ENCODE measurements at regions not wholly inside any gene's neighbourhood (a gene's known extent, or its start where the extent isn't known, plus 50 kb on each side); places are given as distances from the start of the nearest gene placed in this dataset.

DNA sequence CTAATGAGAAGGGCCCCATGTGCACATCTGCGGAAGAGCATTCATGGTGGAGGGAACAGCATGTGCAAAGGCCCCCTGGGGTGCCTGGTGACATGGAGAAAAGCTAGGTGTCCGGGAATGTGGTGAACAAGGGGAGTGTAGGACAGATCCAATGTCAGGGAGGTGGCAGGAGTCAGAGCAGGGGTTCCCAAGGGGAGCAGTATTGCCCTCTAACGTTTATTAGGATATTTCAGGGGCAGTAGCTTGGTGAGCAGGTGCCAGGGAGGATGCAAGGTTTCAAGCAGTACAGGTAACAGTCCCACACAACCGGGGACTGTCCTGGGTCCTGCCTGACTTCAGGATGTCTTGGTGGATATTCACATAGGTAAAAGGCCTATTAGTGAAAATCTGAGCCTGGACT, 209.6 kb downstream of the EMX2 start:
- Histone ChIP-seq H3K23ac (ENCODE audit: insufficient read length) (no peak overlapping the region), H4K91ac (replicated peaks; ENCODE audit: insufficient read length, low read length) (no peak overlapping the region), H3K14ac (ENCODE audit: insufficient read length) (no peak overlapping the region), H3K56ac (replicated peaks; ENCODE audit: insufficient read length, low read depth, low read length) (no peak overlapping the region), H3K79me1 (ENCODE audit: low read depth, low read length) (no peaks in the 10 kb centered on the region), H3K18ac (ENCODE audit: extremely low read depth, low read length) (no peak overlapping the region), H3K4me3 (ENCODE audit: extremely low read depth in 1 of 4, insufficient read depth in 2 of 4, low read depth in 3 of 4, low read length in 4 of 4) (no peak overlapping the region), H3K4me2 (ENCODE audit: insufficient read depth in 1 of 2, low read depth in 2 of 2, low read length in 2 of 2) (no peak overlapping the region), H4K8ac (ENCODE audit: extremely low read depth, insufficient read depth, low read length) (no peak overlapping the region), H3K36me3 (ENCODE audit: control insufficient read depth in 2 of 4, insufficient read depth in 4 of 4, low read length in 3 of 4) (no peaks in the 10 kb centered on the region), H3K4ac (replicated peaks; ENCODE audit: insufficient read length, low read depth, low read length) (no peak overlapping the region), H2BK120ac (replicated peaks; ENCODE audit: low read depth, low read length) (no peak overlapping the region), H3K9me3 (ENCODE audit: insufficient read depth in 2 of 2, low read depth in 1 of 2, low read length in 1 of 2) (no peaks in the 10 kb centered on the region), H4K5ac (ENCODE audit: insufficient read length, low read depth, low read length) (no peak overlapping the region), H3K9ac (replicated peaks in 1 of 4; ENCODE audit: extremely low read depth in 1 of 4, low read depth in 3 of 4, low read length in 3 of 4) (no peak overlapping the region), H3K27me3 (replicated peaks in 1 of 4; ENCODE audit: control insufficient read depth in 3 of 4, extremely low read depth in 1 of 4, insufficient read depth in 3 of 4, low read length in 3 of 4) (no peaks in the 10 kb centered on the region), H2AFZ (ENCODE audit: low read length) (no peak overlapping the region), H2BK15ac (ENCODE audit: low read length) (no peak overlapping the region), H2BK5ac (ENCODE audit: low read depth, low read length) (no peak overlapping the region), H2BK12ac (ENCODE audit: low read depth, low read length) (no peak overlapping the region), H3K23me2 (ENCODE audit: low read depth, low read length) (no peaks in the 10 kb centered on the region), H2AK5ac (ENCODE audit: low read depth, low read length) (no peak overlapping the region), H3K27ac (ENCODE audit: low read depth, low read length) (no peak overlapping the region), H4K20me1 (replicated peaks in 1 of 2; ENCODE audit: control insufficient read depth in 1 of 2, insufficient read depth in 2 of 2, low read length in 2 of 2) (no peaks in the 10 kb centered on the region), H3K4me1 (replicated peaks in 1 of 4; ENCODE audit: control insufficient read depth in 3 of 4, insufficient read depth in 4 of 4, low read length in 3 of 4) (peaks cover 0 to 5% (median 0%) of the 10 kb centered on the region in 4 experiments; a peak in 1 of 7 replicates), H2BK20ac (ENCODE audit: low read length) (no peak overlapping the region), H3K79me2 (ENCODE audit: control insufficient read depth in 1 of 2, insufficient read depth in 2 of 2, low read length in 2 of 2) (no peaks in the 10 kb centered on the region)
- FAIRE-seq = no peak
- peak in 1 of 2 experiments; percentile 29 for DNase-seq (ENCODE audit: low read depth in 1 of 2, low spot score in 2 of 2)
- WGBS, 2 experiments (ENCODE audit: extremely low coverage in 1 of 2, insufficient coverage in 1 of 2, insufficient read length in 1 of 2, insufficient replicate concordance in 2 of 2, low coverage in 1 of 2, low lambda C conversion rate in 2 of 2, missing lambda C conversion rate in 1 of 2) = 83% methylated on average over 4 of the region's 4 CpGs; no CpG with 5 or more reads in 1 of the 2 experiments
- TF ChIP-seq NRF1 (IDR thresholded peaks at IDR 0.05; ENCODE audit: low read depth, low read length) (no peak), RAD21 (IDR thresholded peaks at IDR 0.05 in 1 of 2, conservative IDR thresholded peaks at IDR 0.05 in 1 of 2; ENCODE audit: low read depth in 2 of 2, low read length in 2 of 2) (peak in 1 of 2 experiments; percentile 9; a peak in 1 of 4 replicates)
- ChIA-PET CTCF (ENCODE audit: partially characterized antibody) (interaction anchor here (1.0 to 1.3 kb wide), 3 partner anchors 11 to 20 kb away, joined by 3 to 6 read pairs (median 3); no protein-coding TSS in a partner anchor), POLR2A (ENCODE audit: partially characterized antibody) (no interaction called here)

Measured in H1 (cell line).